ENCODE measurements at regions not wholly inside any gene's neighbourhood (a gene's known extent, or its start where the extent isn't known, plus 50 kb on each side); places are given as distances from the start of the nearest gene placed in this dataset.

DNA sequence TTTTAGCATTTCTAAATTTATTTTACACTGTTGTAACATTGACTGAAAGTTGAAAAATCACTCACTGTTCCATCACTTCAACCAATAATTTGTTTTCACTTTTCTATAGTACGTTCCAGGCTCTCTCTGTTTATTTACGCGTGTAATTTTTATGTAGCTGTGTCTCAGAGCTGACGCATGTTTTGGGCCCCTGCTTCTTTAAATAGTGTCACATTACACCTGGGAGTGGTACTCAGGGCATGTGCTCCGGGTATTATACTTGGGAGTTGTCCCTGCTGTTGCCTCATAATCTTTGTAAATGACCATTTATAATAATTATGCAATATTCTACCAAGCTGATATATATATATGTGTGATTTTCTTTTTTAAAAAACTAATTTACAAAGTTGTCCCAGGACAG, 132.8 kb upstream of the CPM start:
- TF ChIP-seq, protein P1, sequence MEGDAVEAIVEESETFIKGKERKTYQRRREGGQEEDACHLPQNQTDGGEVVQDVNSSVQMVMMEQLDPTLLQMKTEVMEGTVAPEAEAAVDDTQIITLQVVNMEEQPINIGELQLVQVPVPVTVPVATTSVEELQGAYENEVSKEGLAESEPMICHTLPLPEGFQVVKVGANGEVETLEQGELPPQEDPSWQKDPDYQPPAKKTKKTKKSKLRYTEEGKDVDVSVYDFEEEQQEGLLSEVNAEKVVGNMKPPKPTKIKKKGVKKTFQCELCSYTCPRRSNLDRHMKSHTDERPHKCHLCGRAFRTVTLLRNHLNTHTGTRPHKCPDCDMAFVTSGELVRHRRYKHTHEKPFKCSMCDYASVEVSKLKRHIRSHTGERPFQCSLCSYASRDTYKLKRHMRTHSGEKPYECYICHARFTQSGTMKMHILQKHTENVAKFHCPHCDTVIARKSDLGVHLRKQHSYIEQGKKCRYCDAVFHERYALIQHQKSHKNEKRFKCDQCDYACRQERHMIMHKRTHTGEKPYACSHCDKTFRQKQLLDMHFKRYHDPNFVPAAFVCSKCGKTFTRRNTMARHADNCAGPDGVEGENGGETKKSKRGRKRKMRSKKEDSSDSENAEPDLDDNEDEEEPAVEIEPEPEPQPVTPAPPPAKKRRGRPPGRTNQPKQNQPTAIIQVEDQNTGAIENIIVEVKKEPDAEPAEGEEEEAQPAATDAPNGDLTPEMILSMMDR (IDR thresholded peaks at IDR 0.05; ENCODE audit: insufficient read depth, low read length), result no peak
- TF ChIP-seq, protein P2, sequence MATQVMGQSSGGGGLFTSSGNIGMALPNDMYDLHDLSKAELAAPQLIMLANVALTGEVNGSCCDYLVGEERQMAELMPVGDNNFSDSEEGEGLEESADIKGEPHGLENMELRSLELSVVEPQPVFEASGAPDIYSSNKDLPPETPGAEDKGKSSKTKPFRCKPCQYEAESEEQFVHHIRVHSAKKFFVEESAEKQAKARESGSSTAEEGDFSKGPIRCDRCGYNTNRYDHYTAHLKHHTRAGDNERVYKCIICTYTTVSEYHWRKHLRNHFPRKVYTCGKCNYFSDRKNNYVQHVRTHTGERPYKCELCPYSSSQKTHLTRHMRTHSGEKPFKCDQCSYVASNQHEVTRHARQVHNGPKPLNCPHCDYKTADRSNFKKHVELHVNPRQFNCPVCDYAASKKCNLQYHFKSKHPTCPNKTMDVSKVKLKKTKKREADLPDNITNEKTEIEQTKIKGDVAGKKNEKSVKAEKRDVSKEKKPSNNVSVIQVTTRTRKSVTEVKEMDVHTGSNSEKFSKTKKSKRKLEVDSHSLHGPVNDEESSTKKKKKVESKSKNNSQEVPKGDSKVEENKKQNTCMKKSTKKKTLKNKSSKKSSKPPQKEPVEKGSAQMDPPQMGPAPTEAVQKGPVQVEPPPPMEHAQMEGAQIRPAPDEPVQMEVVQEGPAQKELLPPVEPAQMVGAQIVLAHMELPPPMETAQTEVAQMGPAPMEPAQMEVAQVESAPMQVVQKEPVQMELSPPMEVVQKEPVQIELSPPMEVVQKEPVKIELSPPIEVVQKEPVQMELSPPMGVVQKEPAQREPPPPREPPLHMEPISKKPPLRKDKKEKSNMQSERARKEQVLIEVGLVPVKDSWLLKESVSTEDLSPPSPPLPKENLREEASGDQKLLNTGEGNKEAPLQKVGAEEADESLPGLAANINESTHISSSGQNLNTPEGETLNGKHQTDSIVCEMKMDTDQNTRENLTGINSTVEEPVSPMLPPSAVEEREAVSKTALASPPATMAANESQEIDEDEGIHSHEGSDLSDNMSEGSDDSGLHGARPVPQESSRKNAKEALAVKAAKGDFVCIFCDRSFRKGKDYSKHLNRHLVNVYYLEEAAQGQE (IDR thresholded peaks at IDR 0.05; ENCODE audit: insufficient replicate concordance, low read depth), result no peak
- TF ChIP-seq GABPA (IDR thresholded peaks at IDR 0.05; ENCODE audit: low read depth), result no peak
